DOHH2 (cell line): ENCODE measurements at regions not wholly inside any gene's neighbourhood (a gene's known extent, or its start where the extent isn't known, plus 50 kb on each side); places are given as distances from the start of the nearest gene placed in this dataset.
"Not testable (repeated sequence)": the region's sequence is repeated elsewhere in the genome, so short reads cannot be mapped to it uniquely, and the experiment has no call there.

Experiments used
- H3F3A ChIP-seq: fragments of 200-600 bp; sonication (generic), shearing (Covaris generic); 2 replicates; pipeline ENCODE4 v1.6.0; 2016; ENCODE audit warnings: antibody characterized with exemption, mild to moderate bottlenecking; ENCODE audit not compliant: control insufficient read depth, insufficient read depth
- H3K27ac ChIP-seq: fragments of 200-600 bp; sonication (generic); 2 replicates; pipeline ENCODE4 v1.5.1; 2014; ENCODE audit warnings: low read depth, mild to moderate bottlenecking, low read length, moderate library complexity
- H3K27me3 ChIP-seq: fragments of 200-600 bp; sonication (generic); 2 replicates; pipeline ENCODE4 v1.6.1; 2014; ENCODE audit warnings: mild to moderate bottlenecking, low read length, mixed read lengths; ENCODE audit not compliant: control insufficient read depth
- H3K36me3 ChIP-seq: fragments of 200-600 bp; sonication (generic); 2 replicates; pipeline ENCODE4 v1.6.1; 2014; ENCODE audit warnings: mild to moderate bottlenecking, low read length, moderate library complexity, mixed read lengths; ENCODE audit not compliant: control insufficient read depth
- H3K4me1 ChIP-seq: fragments of 200-600 bp; sonication (generic); 2 replicates; pipeline ENCODE4 v1.6.1; 2014; ENCODE audit warnings: mild to moderate bottlenecking, low read length, mixed read lengths; ENCODE audit not compliant: control insufficient read depth
- H3K4me2 ChIP-seq: fragments of 200-600 bp; sonication (generic); 2 replicates; pipeline ENCODE4 v1.6.0; 2014; ENCODE audit warnings: mild to moderate bottlenecking, low read length, moderate library complexity
- H3K4me3 ChIP-seq: fragments of 200-600 bp; sonication (generic); 2 replicates; pipeline ENCODE4 v1.5.1; 2014; ENCODE audit warnings: mild to moderate bottlenecking, low read length, mixed read lengths
- H3K79me2 ChIP-seq: fragments of 200-600 bp; sonication (generic); 2 replicates; pipeline ENCODE4 v1.6.1; 2014; ENCODE audit warnings: mild to moderate bottlenecking, low read length, mixed read lengths; ENCODE audit not compliant: control insufficient read depth
- H3K9me2 ChIP-seq: fragments of 200-600 bp; sonication (generic); replicated peaks from 2 replicates; pipeline ENCODE4 v1.6.1; 2014; ENCODE audit warnings: mild to moderate bottlenecking, low read length, mixed read lengths; ENCODE audit not compliant: control insufficient read depth
- H3K9me3 ChIP-seq: fragments of 200-600 bp; sonication (generic); 2 replicates; pipeline ENCODE4 v1.6.1; 2014; ENCODE audit warnings: antibody characterized with exemption, low read length, mixed read lengths; ENCODE audit not compliant: control insufficient read depth, insufficient read depth
- H4K20me1 ChIP-seq: fragments of 200-600 bp; sonication (generic); 2 replicates; pipeline ENCODE4 v1.6.0; 2014; ENCODE audit warnings: low read depth, mild to moderate bottlenecking, antibody characterized with exemption, low read length, moderate library complexity; ENCODE audit not compliant: control insufficient read depth, insufficient read depth
- EZH2phosphoT487 ChIP-seq: fragments of 200-600 bp; sonication (generic); IDR thresholded peaks from 2 replicates; pipeline ENCODE4 v1.6.1; 2017; ENCODE audit warnings: borderline replicate concordance, mild to moderate bottlenecking, antibody characterized with exemption, low read length, moderate library complexity, mixed read lengths
- TF ChIP-seq, protein P1 (sequence below): fragments of 200-600 bp; sonication (generic); IDR thresholded peaks from one replicate; pipeline ENCODE4 v1.5.1; 2014; ENCODE audit warnings: antibody characterized with exemption, mild to moderate bottlenecking, low read depth, low read length; ENCODE audit not compliant: poor library complexity, severe bottlenecking

DNA sequence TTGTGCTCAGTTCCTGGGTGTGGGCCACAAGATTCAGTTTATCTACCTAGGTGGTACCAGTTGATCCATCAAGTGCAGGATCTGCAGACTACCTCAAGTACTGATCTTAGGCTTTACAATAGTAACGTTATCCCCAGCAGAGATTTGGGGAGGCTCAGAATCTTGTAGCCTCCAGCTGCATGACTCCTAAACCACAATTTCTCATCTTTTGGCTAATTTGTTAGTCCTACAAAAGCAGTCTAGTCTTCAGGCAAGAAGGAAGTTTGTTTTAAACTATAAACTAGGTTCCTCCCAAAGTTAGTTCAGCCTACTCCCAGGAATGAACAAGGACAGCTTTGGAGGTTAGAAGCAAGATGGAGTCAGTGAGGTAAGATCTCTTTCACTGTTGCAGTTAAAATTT lies 213.5 kb upstream of the PIEZO2 start:
- no peaks in the 10 kb centered on the region for H3K9me2 ChIP-seq
- no peaks in the 10 kb centered on the region for H3K36me3 ChIP-seq
- H3K79me2 ChIP-seq, result no peaks in the 10 kb centered on the region
- H3K4me2 ChIP-seq, result no peak overlapping the region
- TF ChIP-seq EZH2phosphoT487, result no peak
- TF ChIP-seq, protein P1, sequence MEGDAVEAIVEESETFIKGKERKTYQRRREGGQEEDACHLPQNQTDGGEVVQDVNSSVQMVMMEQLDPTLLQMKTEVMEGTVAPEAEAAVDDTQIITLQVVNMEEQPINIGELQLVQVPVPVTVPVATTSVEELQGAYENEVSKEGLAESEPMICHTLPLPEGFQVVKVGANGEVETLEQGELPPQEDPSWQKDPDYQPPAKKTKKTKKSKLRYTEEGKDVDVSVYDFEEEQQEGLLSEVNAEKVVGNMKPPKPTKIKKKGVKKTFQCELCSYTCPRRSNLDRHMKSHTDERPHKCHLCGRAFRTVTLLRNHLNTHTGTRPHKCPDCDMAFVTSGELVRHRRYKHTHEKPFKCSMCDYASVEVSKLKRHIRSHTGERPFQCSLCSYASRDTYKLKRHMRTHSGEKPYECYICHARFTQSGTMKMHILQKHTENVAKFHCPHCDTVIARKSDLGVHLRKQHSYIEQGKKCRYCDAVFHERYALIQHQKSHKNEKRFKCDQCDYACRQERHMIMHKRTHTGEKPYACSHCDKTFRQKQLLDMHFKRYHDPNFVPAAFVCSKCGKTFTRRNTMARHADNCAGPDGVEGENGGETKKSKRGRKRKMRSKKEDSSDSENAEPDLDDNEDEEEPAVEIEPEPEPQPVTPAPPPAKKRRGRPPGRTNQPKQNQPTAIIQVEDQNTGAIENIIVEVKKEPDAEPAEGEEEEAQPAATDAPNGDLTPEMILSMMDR, result no peak
- H3K4me1 ChIP-seq, result no peaks in the 10 kb centered on the region
- H3K27ac ChIP-seq, result no peak overlapping the region
- no peaks in the 10 kb centered on the region for H3K9me3 ChIP-seq
- 0 out of 2 replicates have a peak, but pooled peaks cover 3% of the 10 kb centered on the region for H3K27me3 ChIP-seq
- no peaks in the 10 kb centered on the region for H4K20me1 ChIP-seq
- no peak overlapping the region for H3K4me3 ChIP-seq
- no peaks in the 10 kb centered on the region for H3F3A ChIP-seq

DNA sequence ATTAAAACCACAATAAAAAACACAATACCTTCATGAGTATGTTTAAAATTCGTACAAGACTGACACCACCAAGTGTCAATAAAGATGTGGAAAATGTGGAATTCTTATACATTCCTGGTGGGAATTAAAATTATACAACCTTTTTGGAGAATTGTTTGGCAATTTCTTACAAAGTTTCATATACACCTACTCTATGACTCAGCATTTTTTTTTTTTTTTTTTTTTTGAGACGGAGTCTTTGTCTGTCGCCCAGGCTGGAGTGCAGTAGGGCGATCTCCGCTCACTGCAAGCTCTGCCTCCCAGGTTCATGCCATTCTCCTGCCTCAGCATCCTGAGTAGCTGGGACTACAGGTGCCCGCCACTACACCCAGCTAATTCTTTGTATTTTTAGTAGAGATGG lies 212.5 kb upstream of the PIEZO2 start:
- not testable (repeated sequence) for H3K9me2 ChIP-seq, H3K4me1 ChIP-seq, H3K27ac ChIP-seq, H3K4me3 ChIP-seq, H3K79me2 ChIP-seq, H4K20me1 ChIP-seq, H3K27me3 ChIP-seq, H3K9me3 ChIP-seq, H3F3A ChIP-seq, H3K36me3 ChIP-seq, H3K4me2 ChIP-seq

DNA sequence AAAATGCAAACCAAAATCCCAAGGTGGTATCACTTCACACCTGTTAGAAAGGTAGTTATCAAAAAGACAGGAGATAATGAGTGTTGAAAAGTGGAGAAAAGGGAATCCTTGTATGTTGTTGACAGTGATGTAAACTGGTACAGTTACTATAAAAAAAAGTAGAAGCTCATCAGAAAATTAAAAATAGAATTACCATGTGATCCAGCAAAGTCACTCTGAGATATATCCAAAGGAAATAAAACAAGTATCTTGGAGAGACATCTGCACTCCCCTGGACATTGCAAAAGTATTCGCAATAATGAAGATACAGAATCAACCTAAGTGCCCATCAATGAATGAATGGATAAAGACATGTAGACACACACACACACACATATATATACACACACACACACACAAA lies 208.3 kb upstream of the PIEZO2 start:
- H3K4me2 ChIP-seq, result no peak overlapping the region
- no peaks in the 10 kb centered on the region for H3K4me1 ChIP-seq
- H3K9me3 ChIP-seq, result no peaks in the 10 kb centered on the region
- no peaks in the 10 kb centered on the region for H4K20me1 ChIP-seq
- H3K36me3 ChIP-seq, result no peaks in the 10 kb centered on the region
- no peaks in the 10 kb centered on the region for H3F3A ChIP-seq
- no peak overlapping the region for H3K4me3 ChIP-seq
- no peaks in the 10 kb centered on the region for H3K9me2 ChIP-seq
- no peaks in the 10 kb centered on the region for H3K79me2 ChIP-seq
- no peaks in the 10 kb centered on the region for H3K27me3 ChIP-seq
- no peak overlapping the region for H3K27ac ChIP-seq
- TF ChIP-seq, protein P1, result no peak
- no peak for TF ChIP-seq EZH2phosphoT487

DNA sequence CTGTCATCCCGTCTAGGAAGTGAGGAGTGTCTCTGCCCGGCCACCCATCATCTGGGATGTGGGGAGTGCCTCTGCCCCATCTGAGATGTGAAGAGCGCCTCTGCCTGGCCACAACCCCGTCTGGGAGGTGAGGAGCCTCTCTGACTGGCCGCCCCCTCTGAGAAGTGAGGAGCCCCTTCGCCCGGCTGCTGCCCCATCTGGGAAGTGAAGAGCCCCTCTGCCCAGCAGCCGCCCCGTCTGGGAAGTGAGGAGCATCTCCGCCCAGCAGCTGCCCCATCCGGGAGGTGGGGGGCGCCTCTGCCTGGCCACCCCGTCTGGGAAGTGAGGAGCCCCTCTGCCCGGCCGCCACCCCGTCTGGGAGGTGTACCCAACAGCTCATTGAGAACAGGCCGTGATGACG lies 195.2 kb upstream of the PIEZO2 start:
- H3K9me3 ChIP-seq, H3K4me2 ChIP-seq, H3K27me3 ChIP-seq, H3K4me1 ChIP-seq, H4K20me1 ChIP-seq, H3F3A ChIP-seq, H3K79me2 ChIP-seq, H3K9me2 ChIP-seq, H3K27ac ChIP-seq, H3K4me3 ChIP-seq, H3K36me3 ChIP-seq: not testable (repeated sequence)
